GM23338 (cell line): ENCODE measurements at regions not wholly inside any gene's neighbourhood (a gene's known extent, or its start where the extent isn't known, plus 50 kb on each side); places are given as distances from the start of the nearest gene placed in this dataset.

Source experiments
- ATAC-seq: fragments of 200-7000 bp; cut with Tn5 transposase; 3 replicates; pipeline ENCODE4 v1.9.1; 2020
- DNase-seq: peaks from one replicate; pipeline ENCODE4 v3.0.0-alpha.2; 2015; ENCODE audit warnings: low spot score
- H2AFZ ChIP-seq: fragments of 200-600 bp; sonication (generic); 2 replicates; pipeline ENCODE4 v1.8.0; 2016; ENCODE audit warnings: antibody characterized with exemption, mild to moderate bottlenecking, moderate library complexity
- H3F3A ChIP-seq: fragments of 200-600 bp; sonication (generic); replicated peaks from 2 replicates; pipeline ENCODE4 v1.8.0; 2017; ENCODE audit warnings: antibody characterized with exemption, mixed run types, low read depth
- H3K27ac ChIP-seq: fragments of 200-600 bp; sonication (generic); 2 replicates; pipeline ENCODE4 v1.6.1; 2016; ENCODE audit warnings: low read depth
- H3K27me3 ChIP-seq: fragments of 200-600 bp; sonication (generic); 2 replicates; pipeline ENCODE4 v1.8.0; 2016; ENCODE audit warnings: mild to moderate bottlenecking, mixed run types, moderate library complexity; ENCODE audit not compliant: insufficient read depth
- H3K36me3 ChIP-seq: fragments of 200-600 bp; sonication (generic); 2 replicates; pipeline ENCODE4 v1.8.0; 2016; ENCODE audit warnings: mild to moderate bottlenecking; ENCODE audit not compliant: insufficient read depth
- H3K4me1 ChIP-seq: fragments of 200-600 bp; sonication (generic); 2 replicates; pipeline ENCODE4 v1.8.0; 2016; ENCODE audit warnings: mild to moderate bottlenecking, moderate library complexity; ENCODE audit not compliant: insufficient read depth
- H3K4me2 ChIP-seq: fragments of 200-600 bp; sonication (generic); 2 replicates; pipeline ENCODE4 v1.7.1; 2017; ENCODE audit warnings: mixed run types
- H3K4me3 ChIP-seq: fragments of 200-600 bp; sonication (generic); 2 replicates; pipeline ENCODE4 v1.6.1; 2016; ENCODE audit warnings: mixed run types
- H3K79me2 ChIP-seq: fragments of 200-600 bp; sonication (generic); replicated peaks from 2 replicates; pipeline ENCODE4 v1.8.0; 2017; ENCODE audit warnings: mild to moderate bottlenecking; ENCODE audit not compliant: insufficient read depth
- H3K9me2 ChIP-seq: fragments of 200-600 bp; sonication (generic); 2 replicates; pipeline ENCODE4 v1.8.0; 2017; ENCODE audit not compliant: insufficient read depth
- H4K20me1 ChIP-seq: fragments of 200-600 bp; sonication (generic); replicated peaks from 2 replicates; pipeline ENCODE4 v1.8.0; 2017; ENCODE audit warnings: mild to moderate bottlenecking; ENCODE audit not compliant: insufficient read depth
- H3K27ac Mint-ChIP-seq: 2 replicates; pipeline ENCODE4 v1.8.0; 2020; ENCODE audit warnings: inconsistent platforms, mild to moderate bottlenecking, moderate library complexity, mixed read lengths
- H3K27me3 Mint-ChIP-seq: 3 replicates; pipeline ENCODE4 v1.8.0; 2022; ENCODE audit warnings: low read depth, mild to moderate bottlenecking, moderate library complexity, mixed read lengths, inconsistent platforms; ENCODE audit not compliant: insufficient read depth, poor library complexity
- H3K36me3 Mint-ChIP-seq: 3 replicates; pipeline ENCODE4 v1.8.0; 2021; ENCODE audit warnings: low read depth, mild to moderate bottlenecking, inconsistent platforms, moderate library complexity, mixed read lengths
- H3K4me1 Mint-ChIP-seq: 3 replicates; pipeline ENCODE4 v1.8.0; 2020; ENCODE audit warnings: mild to moderate bottlenecking, inconsistent platforms, mixed read lengths
- H3K4me3 Mint-ChIP-seq: 3 replicates; pipeline ENCODE4 v1.8.0; 2021; ENCODE audit warnings: moderate library complexity, mild to moderate bottlenecking, inconsistent platforms, mixed read lengths
- H3K9me3 Mint-ChIP-seq: 3 replicates; pipeline ENCODE4 v1.8.0; 2020; ENCODE audit warnings: moderate library complexity, mild to moderate bottlenecking, inconsistent platforms, mixed read lengths
- CREB1 ChIP-seq: fragments of 250-450 bp; sonication (Bioruptor Pico); IDR thresholded peaks from 2 replicates; pipeline ENCODE4 v1.5.0; 2020; ENCODE audit warnings: low read depth, mild to moderate bottlenecking, moderate library complexity
- CTCF ChIP-seq, 2 experiments: fragments of 200-600 bp in 1 of 2; sonication (generic) in 1 of 2; conservative IDR thresholded peaks; 2 replicates each; pipeline versions ENCODE4 v1.5.1 to v1.6.1; 2016 to 2017; ENCODE audit warnings: antibody characterized with exemption in 2 of 2, low read depth in 2 of 2, mild to moderate bottlenecking in 2 of 2, moderate library complexity in 1 of 2
- ETS1 ChIP-seq: IDR thresholded peaks from 2 replicates; pipeline ENCODE4 v1.6.1; 2016; ENCODE audit warnings: antibody characterized with exemption
- EZH2 ChIP-seq: fragments of 200-600 bp; sonication (generic); IDR thresholded peaks from one replicate; pipeline ENCODE4 v1.8.0; 2017; ENCODE audit warnings: antibody characterized with exemption, mild to moderate bottlenecking, low read depth; ENCODE audit not compliant: unreplicated experiment
- EZH2phosphoT487 ChIP-seq: fragments of 200-600 bp; sonication (generic); IDR thresholded peaks from one replicate; pipeline ENCODE4 v1.8.1; 2018; ENCODE audit warnings: antibody characterized with exemption; ENCODE audit not compliant: unreplicated experiment
- JUNB ChIP-seq: IDR thresholded peaks from one replicate; pipeline ENCODE4 v1.6.1; 2016; ENCODE audit warnings: antibody characterized with exemption; ENCODE audit not compliant: unreplicated experiment
- NANOG ChIP-seq: IDR thresholded peaks from 2 replicates; pipeline ENCODE4 v1.6.1; 2016; ENCODE audit warnings: antibody characterized with exemption, borderline replicate concordance
- POLR2AphosphoS5 ChIP-seq: IDR thresholded peaks from 2 replicates; pipeline ENCODE4 v1.6.1; 2016; ENCODE audit warnings: antibody characterized with exemption, low read depth
- STAT1 ChIP-seq: IDR thresholded peaks from one replicate; pipeline ENCODE4 v1.6.1; 2016; ENCODE audit warnings: antibody characterized with exemption; ENCODE audit not compliant: unreplicated experiment
- ZNF114 ChIP-seq: fragments of 250-450 bp; sonication (Bioruptor Pico); IDR thresholded peaks from 2 replicates; pipeline ENCODE4 v1.5.0; 2020; ENCODE audit warnings: mild to moderate bottlenecking, moderate library complexity
- ZNF331 ChIP-seq: fragments of 250-450 bp; sonication (Bioruptor Pico); IDR thresholded peaks from 2 replicates; pipeline ENCODE4 v1.5.0; 2020; ENCODE audit warnings: low read depth, mild to moderate bottlenecking, moderate library complexity
- ZNF462 ChIP-seq: fragments of 250-450 bp; sonication (Bioruptor Pico); IDR thresholded peaks from 2 replicates; pipeline ENCODE4 v1.5.0; 2020; ENCODE audit warnings: mild to moderate bottlenecking, moderate library complexity

- TF ChIP-seq ZNF462 (CRISPR knock-in tag) (no peak), CTCF (conservative IDR thresholded peaks at IDR 0.05; ENCODE audit: low read depth in 2 of 2) (no peak), STAT1 (no peak)
These were observed 90.5 kb upstream of the ARMC3 start (continued) for GRCh38 chr10:22837351-22837750.

GRCh38 chr10:22834471-22834870 lies 93.4 kb upstream of the ARMC3 start:
- H3K9me2 ChIP-seq = peaks cover 12% of the 10 kb centered on the region; the same call in 1 of the 2 replicates
- Mint-ChIP-seq H3K27me3 (peaks cover 4% of the 10 kb centered on the region), H3K4me3 (no peak overlapping the region), H3K4me1 (peaks cover 6% of the 10 kb centered on the region), H3K9me3 (no peaks in the 10 kb centered on the region), H3K36me3 (no peaks in the 10 kb centered on the region; the same call in 2 of the 3 replicates), H3K27ac (no peak overlapping the region)
- H3K4me3 ChIP-seq = no peak overlapping the region
- H3K27ac ChIP-seq = no peak overlapping the region
- no peaks in the 10 kb centered on the region for H3K36me3 ChIP-seq
- H3K27me3 ChIP-seq = no peaks in the 10 kb centered on the region
- no peak for DNase-seq
- no peak for ATAC-seq
- H2AFZ ChIP-seq = no peak overlapping the region
- H3K4me2 ChIP-seq = no peak overlapping the region
- H3K4me1 ChIP-seq = peaks cover 8% of the 10 kb centered on the region
- H3F3A ChIP-seq = no peaks in the 10 kb centered on the region
- H4K20me1 ChIP-seq = no peaks in the 10 kb centered on the region
- H3K79me2 ChIP-seq = no peaks in the 10 kb centered on the region
- TF ChIP-seq EZH2phosphoT487 (no peak), ETS1 (no peak), EZH2 (no peak), CTCF (conservative IDR thresholded peaks at IDR 0.05; ENCODE audit: low read depth in 2 of 2) (no peak), NANOG (no peak), POLR2AphosphoS5 (no peak), STAT1 (no peak), CREB1 (no peak), ZNF114 (CRISPR knock-in tag) (no peak), JUNB (no peak), ZNF331 (CRISPR knock-in tag) (no peak)
